Sciatic nerve (tissue), 2 donors: ENCODE measurements at regions not wholly inside any gene's neighbourhood (a gene's known extent, or its start where the extent isn't known, plus 50 kb on each side); places are given as distances from the start of the nearest gene placed in this dataset.

Experiments used
- ATAC-seq: fragments of 200-7000 bp; cut with Tn5 transposase; one replicate; pipeline ENCODE4 v1.9.1; 2020; ENCODE audit warnings: mild to moderate bottlenecking, moderate library complexity
- DNase-seq: peaks from one replicate; pipeline ENCODE4 v3.0.0-alpha.2; 2020; ENCODE audit warnings: low spot score
- intact Hi-C: fragments of 100-400 bp; cut with DNase I; formaldehyde crosslinking; loops from one replicate; pipeline ENCODE4 v1.14.2; 2022
- donor health status: DM: no; HTN: no; CAD: no.
- donor health status: DM: no; HTN: no; CAD: no.

GRCh38 chr7:128167042-128167701, 73.9 kb upstream of the LEP start:
- intact Hi-C loops, result no loop called here
- DNase-seq, result no peak
- peak; percentile 35 for ATAC-seq

DNA sequence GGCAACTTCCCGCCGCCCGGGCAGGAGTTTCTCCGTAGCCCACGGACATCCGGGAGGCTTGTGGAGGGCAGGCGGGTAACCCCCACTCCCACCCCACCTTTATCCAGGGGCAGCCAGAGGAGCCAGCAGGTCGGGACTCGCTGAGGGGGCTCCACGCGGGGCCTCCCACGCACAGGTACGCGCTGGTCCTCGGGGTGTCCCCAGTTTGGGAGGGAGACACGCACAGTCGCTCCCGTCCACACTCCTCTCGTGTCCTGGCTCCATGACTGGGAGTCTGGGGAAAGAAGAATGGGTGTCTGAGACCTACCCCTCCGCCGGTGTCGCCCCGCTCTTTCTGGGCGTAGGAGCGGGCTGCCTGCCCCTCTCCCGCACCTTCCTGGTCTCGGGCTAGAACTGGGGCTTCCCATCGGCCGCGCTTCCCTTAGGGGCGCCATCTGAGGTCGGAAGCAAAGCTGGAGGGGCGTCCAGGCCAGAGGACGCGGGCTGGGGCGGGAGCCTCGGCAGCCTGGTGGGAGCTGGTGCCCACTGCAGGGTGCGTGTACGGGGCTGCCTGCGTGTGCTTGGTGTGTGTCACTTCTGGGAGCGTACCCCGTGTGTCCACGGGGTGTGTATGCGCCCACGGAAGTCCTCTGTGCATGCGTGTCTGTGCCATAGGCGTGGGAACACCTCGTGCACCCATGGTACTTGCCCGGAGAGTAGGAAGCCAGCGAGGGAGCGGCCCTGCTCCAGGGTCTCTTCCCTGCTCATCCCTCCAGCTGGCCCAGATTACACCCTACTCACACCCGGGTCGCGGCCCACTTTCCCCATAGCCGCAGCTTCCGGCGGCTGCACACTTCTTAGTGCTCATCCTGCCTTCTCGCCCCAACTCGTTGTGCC, 73.0 kb upstream of the LEP start:
- no peak for DNase-seq
- no peak for ATAC-seq
- intact Hi-C loops, result no loop called here

DNA sequence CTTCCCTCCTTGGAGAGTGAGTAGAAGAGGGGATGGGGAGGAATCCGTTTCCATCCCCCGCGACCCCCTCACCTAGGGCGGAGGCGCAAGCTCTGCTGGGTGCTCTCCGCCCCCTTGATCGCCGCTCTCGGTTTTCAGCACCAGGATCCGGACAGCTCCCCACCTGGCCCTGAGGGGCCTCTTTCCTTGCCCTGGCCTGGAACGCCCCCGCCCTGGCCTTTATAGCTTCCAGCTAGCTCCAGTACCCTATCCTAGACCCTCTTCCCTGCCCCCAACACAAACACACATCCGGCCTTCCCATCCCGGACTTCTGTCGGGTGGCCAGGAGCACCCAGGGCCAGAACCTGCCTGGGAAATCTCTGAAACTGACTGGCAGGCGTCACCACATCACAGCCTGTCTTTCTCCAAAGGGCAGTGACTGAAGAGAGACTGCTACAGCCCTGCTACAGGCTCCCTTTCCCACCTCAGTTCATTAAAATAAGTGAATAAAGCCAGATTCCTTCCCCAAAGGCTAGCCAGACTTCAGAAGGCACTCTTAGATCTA, 72.3 kb upstream of the LEP start:
- intact Hi-C loops, result no loop called here
- DNase-seq, result no peak
- ATAC-seq, result no peak

- no peak for DNase-seq
- ATAC-seq, result no peak
- intact Hi-C loops, result no loop called here
Observed at GRCh38 chr7:128170461-128170860, 70.6 kb upstream of the LEP start.

DNA sequence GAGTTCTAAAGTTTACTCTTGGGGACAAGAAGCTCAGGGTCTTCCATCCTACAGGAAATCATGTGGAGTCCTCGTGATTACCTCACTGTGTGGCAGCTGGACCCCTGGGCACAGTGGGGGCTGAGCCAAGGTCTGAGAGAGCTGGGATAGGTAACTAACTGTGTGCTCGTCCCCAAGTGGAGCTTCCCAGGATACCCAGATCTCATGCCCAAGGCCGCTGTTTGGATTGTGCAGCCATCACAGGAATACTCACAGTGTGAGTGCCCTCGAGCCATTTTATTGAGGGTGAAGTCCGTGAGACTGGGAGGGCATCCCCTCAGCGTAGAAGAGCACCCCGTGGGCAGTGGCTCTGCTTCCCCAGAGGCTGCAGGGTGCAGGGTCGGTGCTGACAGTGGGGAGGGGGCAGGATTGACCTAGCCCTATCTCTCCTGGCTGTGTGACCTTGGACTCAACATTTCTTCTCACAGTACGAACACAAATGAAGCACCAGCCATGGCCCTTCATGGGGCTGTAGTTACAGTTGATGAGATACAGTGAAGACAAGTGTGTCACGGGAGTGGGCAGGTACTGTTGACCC, 69.6 kb upstream of the LEP start:
- no peak for ATAC-seq
- no peak for DNase-seq
- intact Hi-C loops, result no loop called here

DNA sequence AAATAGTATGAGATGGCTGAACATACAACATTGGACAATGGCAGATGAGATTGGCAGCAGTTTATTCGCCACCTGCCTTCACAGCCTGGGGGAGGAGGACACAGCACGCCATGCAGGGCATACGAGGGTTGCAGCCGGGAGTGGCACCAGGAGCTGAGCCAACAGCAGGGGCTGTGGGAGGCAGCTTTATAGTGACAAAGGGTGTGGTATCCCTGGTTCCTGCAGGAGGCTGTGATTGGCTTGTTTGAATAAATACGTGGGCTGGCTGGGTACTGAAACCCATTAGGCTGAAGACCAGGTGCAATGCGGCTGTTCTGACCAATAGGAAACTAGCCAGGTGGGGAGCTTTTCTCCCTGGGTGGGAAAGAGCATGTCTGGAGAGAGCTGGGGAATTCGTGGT, 68.9 kb upstream of the LEP start:
- DNase-seq (no peak), ATAC-seq (no peak)
- intact Hi-C loops, result no loop called here

DNA sequence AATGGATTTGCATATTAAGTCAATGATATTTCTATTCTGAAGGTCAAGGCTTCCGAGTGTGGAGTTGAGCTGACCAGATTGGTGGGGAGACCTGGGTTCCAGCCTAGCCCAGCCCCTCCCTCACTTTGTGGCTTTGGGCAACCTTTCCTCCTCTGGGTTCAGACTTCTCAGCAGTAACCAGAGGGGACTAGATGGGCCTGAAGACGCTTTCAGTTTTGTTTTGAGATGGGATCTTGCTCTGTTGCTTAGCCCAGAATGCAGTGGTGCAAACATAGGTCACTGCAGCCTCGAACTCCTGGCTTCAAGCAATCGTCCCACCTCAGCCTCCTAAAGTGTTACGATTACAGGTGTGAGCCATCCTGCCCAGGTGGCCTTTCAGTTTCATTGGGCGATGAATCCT, 68.1 kb upstream of the LEP start:
- no peak for ATAC-seq
- DNase-seq, result no peak
- intact Hi-C loops, result no loop called here

GRCh38 chr7:128174386-128174785, 66.7 kb upstream of the LEP start:
- intact Hi-C loops, result no loop called here
- no peak for ATAC-seq
- no peak for DNase-seq

GRCh38 chr7:128176696-128177095, 64.4 kb upstream of the LEP start:
- ATAC-seq, result no peak
- intact Hi-C loops, result no loop called here
- no peak for DNase-seq

GRCh38 chr7:128177768-128178550, 63.1 kb upstream of the LEP start:
- intact Hi-C loops, result no loop called here
- no peak for DNase-seq
- ATAC-seq, result no peak

GRCh38 chr7:128178611-128179010, 62.5 kb upstream of the LEP start:
- ATAC-seq (no peak), DNase-seq (no peak)
- intact Hi-C loops, result no loop called here

DNA sequence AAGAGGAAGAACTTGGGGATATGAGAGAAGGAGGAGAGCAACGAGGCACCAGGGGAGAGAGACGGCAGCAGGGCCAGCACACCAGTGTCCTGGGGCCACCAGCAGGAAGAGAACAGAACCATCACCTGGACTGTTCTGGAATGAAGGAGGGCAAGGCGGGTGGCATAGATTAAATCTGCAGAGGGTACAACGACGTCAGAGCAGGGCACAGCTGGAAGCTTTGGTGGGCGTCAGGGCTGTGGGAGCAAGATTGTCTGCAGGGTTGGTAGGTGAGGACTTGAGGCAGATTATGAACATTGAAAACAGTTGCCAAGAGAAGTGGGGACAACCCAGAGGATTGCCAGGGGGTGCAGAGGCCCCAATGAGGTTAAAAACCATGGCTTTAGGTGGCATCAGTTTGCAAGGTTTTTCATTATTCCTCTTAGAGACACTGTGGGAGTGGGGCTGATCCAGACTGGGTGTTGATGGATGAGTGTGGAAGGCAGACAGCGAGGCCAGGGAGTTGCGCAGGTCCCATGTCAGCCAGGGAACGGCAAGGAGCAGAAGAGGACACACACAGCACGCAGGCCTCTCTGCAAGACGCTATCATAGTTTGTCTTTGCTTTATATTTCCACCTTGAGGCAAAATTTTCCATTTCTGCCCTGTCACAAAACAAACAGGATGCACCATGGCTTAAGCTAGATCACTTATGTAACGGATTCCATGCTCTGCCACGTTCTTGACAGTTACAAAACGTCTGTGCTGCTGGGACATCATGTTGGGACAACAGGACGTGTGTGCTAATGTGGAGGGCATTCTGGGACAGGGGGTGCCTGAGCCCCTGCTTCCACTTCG, 52.5 kb upstream of the LEP start:
- ATAC-seq (no peak), DNase-seq (peak; percentile 17)
- intact Hi-C loops, result no loop called here

DNA sequence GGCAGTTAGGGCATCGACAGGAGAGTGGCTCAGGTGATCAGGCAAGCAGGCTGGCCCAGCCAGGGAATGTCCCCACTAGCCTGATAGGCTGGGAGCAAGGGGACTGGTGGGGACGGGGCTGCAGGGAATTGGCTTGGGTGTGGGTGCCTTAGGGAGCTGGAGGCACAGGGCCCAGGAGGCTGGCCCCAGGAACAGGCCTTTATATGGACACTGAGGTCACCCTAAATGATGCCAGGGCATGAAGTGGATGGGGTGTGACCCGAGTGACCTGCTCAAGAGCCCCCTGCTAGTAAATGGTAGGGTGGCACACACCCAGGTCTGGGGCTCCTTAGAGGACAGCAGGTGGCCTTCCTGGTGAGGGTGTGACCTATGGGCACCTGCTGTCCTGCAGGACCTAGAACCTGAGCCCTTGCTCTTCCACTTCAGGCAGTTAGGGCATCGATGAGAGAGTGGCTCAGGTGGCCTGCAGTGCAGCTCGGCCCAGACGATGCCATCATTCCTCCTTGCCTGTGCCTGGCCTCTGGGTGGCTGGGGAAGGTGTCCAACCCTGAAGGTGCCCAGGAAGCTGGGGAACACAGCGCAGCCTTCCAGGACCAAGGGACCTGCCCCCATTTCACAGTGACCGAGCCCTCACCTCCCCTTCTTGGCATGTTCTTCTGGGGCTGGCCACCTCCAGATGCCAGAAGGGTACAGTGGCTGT, 51.7 kb upstream of the LEP start:
- no peak for ATAC-seq
- intact Hi-C loops, result no loop called here
- no peak for DNase-seq

DNA sequence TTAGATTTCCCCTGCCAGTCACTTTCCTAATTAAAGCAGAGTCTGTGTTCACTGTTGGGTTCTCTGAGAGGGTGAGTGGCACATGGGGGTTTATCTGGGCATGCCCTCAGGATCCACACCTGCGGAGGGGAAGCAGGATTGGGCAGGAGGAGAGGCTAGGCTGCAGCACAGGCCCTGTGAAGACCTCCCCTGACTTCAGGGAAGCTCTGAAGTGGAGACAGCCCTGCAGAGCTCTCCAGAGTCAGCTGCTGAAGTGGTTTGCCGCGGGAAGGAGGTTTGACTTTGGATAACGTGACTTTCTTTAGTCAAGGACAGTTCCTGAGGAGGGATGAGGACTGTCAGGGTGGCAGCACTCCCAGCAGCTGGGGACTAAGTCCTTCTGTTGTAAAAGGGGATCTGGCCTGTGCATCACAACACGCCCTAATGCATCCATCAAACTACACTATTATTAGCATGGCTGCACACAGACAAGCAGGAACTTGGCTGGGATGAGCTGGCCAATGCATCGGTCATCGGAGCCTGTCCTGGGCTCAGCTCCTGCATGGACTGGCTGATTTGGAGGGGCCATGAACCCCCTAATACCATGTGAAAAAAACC, 50.9 kb upstream of the LEP start:
- ATAC-seq, result no peak
- DNase-seq, result no peak
- intact Hi-C loops, result no loop called here

- DNase-seq (no peak), ATAC-seq (no peak)
- intact Hi-C loops, result no loop called here
Observed at GRCh38 chr7:128191136-128191844, 49.8 kb upstream of the LEP start.
